Thyroid gland (tissue), 4 donors: ENCODE measurements at regions not wholly inside any gene's neighbourhood (a gene's known extent, or its start where the extent isn't known, plus 50 kb on each side); places are given as distances from the start of the nearest gene placed in this dataset.

ENCODE experiments used
- POLR2A ChIP-seq, 2 donors: fragments of 450-650 bp; IDR thresholded peaks; one replicate each; pipeline ENCODE4 v1.6.1; 2017; ENCODE audit warnings: antibody characterized with exemption in 2 of 2, mild to moderate bottlenecking in 2 of 2, moderate library complexity in 1 of 2
- TF ChIP-seq, protein P1 (sequence below), 6 experiments: fragments of 200-600 bp in 3 of 6; fragments of 450-650 bp in 3 of 6; sonication (generic) in 3 of 6; IDR thresholded peaks; one replicate each; pipeline ENCODE4 v1.5.1; 2016 to 2019; ENCODE audit warnings: antibody characterized with exemption in 6 of 6, mild to moderate bottlenecking in 2 of 6, inconsistent platforms in 1 of 6, moderate library complexity in 1 of 6

DNA sequence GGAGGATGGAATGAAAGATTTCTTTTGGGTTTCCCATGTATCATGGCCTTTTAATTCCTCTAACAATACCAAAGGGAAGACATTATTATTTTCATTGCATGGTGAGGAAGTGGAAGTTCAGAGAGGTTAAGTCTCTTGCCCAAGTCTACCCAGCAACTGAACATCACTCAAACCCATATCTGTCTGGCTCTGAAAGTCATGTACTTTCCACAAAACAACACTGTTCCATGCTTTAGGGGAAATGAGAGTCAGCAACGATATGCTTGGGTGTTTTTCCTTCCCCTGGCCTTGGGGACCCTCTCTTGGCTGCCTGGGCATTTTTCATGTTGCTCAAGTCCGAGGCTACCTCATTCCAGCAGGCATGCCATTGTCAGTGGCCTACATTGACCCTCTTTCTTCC is 118.8 kb downstream of the ADTRP start:
- TF ChIP-seq, protein P1, sequence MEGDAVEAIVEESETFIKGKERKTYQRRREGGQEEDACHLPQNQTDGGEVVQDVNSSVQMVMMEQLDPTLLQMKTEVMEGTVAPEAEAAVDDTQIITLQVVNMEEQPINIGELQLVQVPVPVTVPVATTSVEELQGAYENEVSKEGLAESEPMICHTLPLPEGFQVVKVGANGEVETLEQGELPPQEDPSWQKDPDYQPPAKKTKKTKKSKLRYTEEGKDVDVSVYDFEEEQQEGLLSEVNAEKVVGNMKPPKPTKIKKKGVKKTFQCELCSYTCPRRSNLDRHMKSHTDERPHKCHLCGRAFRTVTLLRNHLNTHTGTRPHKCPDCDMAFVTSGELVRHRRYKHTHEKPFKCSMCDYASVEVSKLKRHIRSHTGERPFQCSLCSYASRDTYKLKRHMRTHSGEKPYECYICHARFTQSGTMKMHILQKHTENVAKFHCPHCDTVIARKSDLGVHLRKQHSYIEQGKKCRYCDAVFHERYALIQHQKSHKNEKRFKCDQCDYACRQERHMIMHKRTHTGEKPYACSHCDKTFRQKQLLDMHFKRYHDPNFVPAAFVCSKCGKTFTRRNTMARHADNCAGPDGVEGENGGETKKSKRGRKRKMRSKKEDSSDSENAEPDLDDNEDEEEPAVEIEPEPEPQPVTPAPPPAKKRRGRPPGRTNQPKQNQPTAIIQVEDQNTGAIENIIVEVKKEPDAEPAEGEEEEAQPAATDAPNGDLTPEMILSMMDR (IDR thresholded peaks at IDR 0.05), result no peak
- TF ChIP-seq POLR2A (IDR thresholded peaks at IDR 0.05), result no peak
